Left cardiac atrium (tissue), 4 donors: ENCODE measurements at regions not wholly inside any gene's neighbourhood (a gene's known extent, or its start where the extent isn't known, plus 50 kb on each side); places are given as distances from the start of the nearest gene placed in this dataset.
"Not testable (repeated sequence)": the region's sequence is repeated elsewhere in the genome, so short reads cannot be mapped to it uniquely, and the experiment has no call there.

Experiments used
- ATAC-seq, 2 donors: fragments of 200-7000 bp; cut with Tn5 transposase; one replicate each; pipeline ENCODE4 v1.9.1; 2020; ENCODE audit warnings: mild to moderate bottlenecking in 2 of 2, moderate library complexity in 2 of 2
- DNase-seq: peaks from one replicate; pipeline ENCODE4 v3.0.0-alpha.2; 2020
- intact Hi-C, 2 donors: fragments of 100-400 bp; cut with DNase I; formaldehyde crosslinking; loops; one replicate each; pipeline versions ENCODE4 v1.14.1 to v1.15.1; 2022 to 2023
- donor health status: DM: no; HTN: yes; CAD: no.
- donor health status: DM: no; HTN: yes; CAD: no; lungs with severe emphysema.
- donor health status: DM: yes; HTN: yes; CAD: no.
- donor health status: Dilated cardiomyopathy.

GRCh38 chrX:7546551-7547080 lies 296.4 kb upstream of the VCX start:
- intact Hi-C loops: no loop called here
- DNase-seq (no peak), ATAC-seq (no peak)

- DNase-seq: no peak
- no peak for ATAC-seq
- intact Hi-C loops: no loop called here
Measured at GRCh38 chrX:7545564-7545963, 297.4 kb upstream of the VCX start.

- DNase-seq (no peak), ATAC-seq (no peak)
- intact Hi-C loops: no loop called here
Measured at GRCh38 chrX:7542587-7543380, 300.2 kb upstream of the VCX start.

- intact Hi-C loops: no loop called here
- DNase-seq: no peak
- no peak for ATAC-seq
Measured at GRCh38 chrX:7522860-7523259, 320.1 kb upstream of the VCX start.

- DNase-seq (no peak), ATAC-seq (no peak)
- intact Hi-C loops: no loop called here
Measured at GRCh38 chrX:7515681-7516413, 327.1 kb upstream of the VCX start.

- intact Hi-C loops: no loop called here
- no peak for ATAC-seq
Measured at GRCh38 chrX:7514871-7515599, 327.9 kb upstream of the VCX start.

GRCh38 chrX:7512845-7513244 lies 330.1 kb upstream of the VCX start:
- no peak for ATAC-seq
- intact Hi-C loops: no loop called here
- no peak for DNase-seq

More at GRCh38 chrX:7514871-7515599, 327.9 kb upstream of the VCX start:
- no peak for DNase-seq

- ATAC-seq: no peak
- DNase-seq: no peak
- intact Hi-C loops: no loop called here
Measured at GRCh38 chrX:7503251-7503650, 339.7 kb upstream of the VCX start.

- no peak for DNase-seq
- intact Hi-C loops: no loop called here
- ATAC-seq: no peak
Measured at GRCh38 chrX:7500386-7500785, 342.6 kb upstream of the VCX start.

- ATAC-seq: no peak
- no peak for DNase-seq
- intact Hi-C loops: no loop called here
Measured at GRCh38 chrX:7486505-7486904, 338.6 kb upstream of the PUDP start.

GRCh38 chrX:7485061-7485460 lies 337.1 kb upstream of the PUDP start:
- DNase-seq (no peak), ATAC-seq (no peak)
- intact Hi-C loops: no loop called here

- no peak for ATAC-seq
- intact Hi-C loops: no loop called here
- DNase-seq: no peak
Measured at GRCh38 chrX:7480721-7481120, 332.8 kb upstream of the PUDP start.

GRCh38 chrX:7462110-7462509 lies 314.2 kb upstream of the PUDP start:
- ATAC-seq: no peak

GRCh38 chrX:7461051-7461450 lies 313.1 kb upstream of the PUDP start:
- intact Hi-C loops, DNase-seq, ATAC-seq: not testable (repeated sequence)

More at GRCh38 chrX:7462110-7462509, 314.2 kb upstream of the PUDP start:
- intact Hi-C loops: no loop called here
- DNase-seq: no peak

GRCh38 chrX:7447801-7448499 lies 300.0 kb upstream of the PUDP start:
- DNase-seq (no peak), ATAC-seq (no peak)
- intact Hi-C loops: no loop called here

- ATAC-seq (peak in 1 of 2 donors; percentile 22), DNase-seq (no peak)
- intact Hi-C loops: no loop called here
Measured at GRCh38 chrX:7446815-7447214, 298.9 kb upstream of the PUDP start.

GRCh38 chrX:7444967-7445366 lies 297.0 kb upstream of the PUDP start:
- intact Hi-C loops: no loop called here
- DNase-seq: no peak
- ATAC-seq: no peak

GRCh38 chrX:7441586-7441985 lies 293.6 kb upstream of the PUDP start:
- intact Hi-C loops: no loop called here
- DNase-seq: no peak

GRCh38 chrX:7435822-7436221 lies 287.9 kb upstream of the PUDP start:
- intact Hi-C loops: no loop called here
- DNase-seq (no peak), ATAC-seq (no peak)

More at GRCh38 chrX:7441586-7441985, 293.6 kb upstream of the PUDP start:
- ATAC-seq: no peak
